Activated naive CD8-positive, alpha-beta T cell treated with anti-CD3 and anti-CD28 coated beads, Interleukin-2, amount 50 U/mL, for 24 hours (primary cell): ENCODE measurements at regions not wholly inside any gene's neighbourhood (a gene's known extent, or its start where the extent isn't known, plus 50 kb on each side); places are given as distances from the start of the nearest gene placed in this dataset.
"Not testable (repeated sequence)": the region's sequence is repeated elsewhere in the genome, so short reads cannot be mapped to it uniquely, and the experiment has no call there.

Experiments
- ATAC-seq: fragments of 150-1000 bp; cut with Tn5 transposase; one replicate; pipeline ENCODE4 v1.10.0; 2021
- DNase-seq: peaks from one replicate; pipeline ENCODE4 v3.0.0; 2021
- H3K27ac Mint-ChIP-seq: one replicate; pipeline ENCODE4 v1.8.0; 2021; ENCODE audit warnings: mild to moderate bottlenecking, mixed read lengths
- H3K27me3 Mint-ChIP-seq: one replicate; pipeline ENCODE4 v1.8.0; 2021; ENCODE audit warnings: mixed read lengths
- H3K36me3 Mint-ChIP-seq: one replicate; pipeline ENCODE4 v1.8.0; 2021; ENCODE audit warnings: low read depth, mixed read lengths
- H3K4me1 Mint-ChIP-seq: one replicate; pipeline ENCODE4 v1.8.0; 2021; ENCODE audit warnings: mixed read lengths
- H3K4me3 Mint-ChIP-seq: one replicate; pipeline ENCODE4 v1.8.0; 2021; ENCODE audit warnings: mild to moderate bottlenecking, moderate library complexity, mixed read lengths
- H3K9me3 Mint-ChIP-seq: one replicate; pipeline ENCODE4 v1.8.0; 2021; ENCODE audit warnings: mixed read lengths

- H3K27me3 Mint-ChIP-seq, result not testable (repeated sequence)
Measured at GRCh38 chr2:91667341-91667740, 2975.9 kb downstream of the RPIA start.

GRCh38 chr2:91685541-91685940 lies 2994.1 kb downstream of the RPIA start:
- H3K9me3 Mint-ChIP-seq, H3K4me1 Mint-ChIP-seq, DNase-seq, H3K4me3 Mint-ChIP-seq, H3K36me3 Mint-ChIP-seq, H3K27ac Mint-ChIP-seq, ATAC-seq, H3K27me3 Mint-ChIP-seq: not testable (repeated sequence)

More at GRCh38 chr2:91667341-91667740, 2975.9 kb downstream of the RPIA start:
- not testable (repeated sequence) for H3K4me1 Mint-ChIP-seq, H3K4me3 Mint-ChIP-seq, ATAC-seq, H3K36me3 Mint-ChIP-seq, DNase-seq, H3K27ac Mint-ChIP-seq, H3K9me3 Mint-ChIP-seq

GRCh38 chr2:91686046-91686445 lies 2994.6 kb downstream of the RPIA start:
- ATAC-seq, result not testable (repeated sequence)

More at GRCh38 chr2:91686046-91686445, 2994.6 kb downstream of the RPIA start:
- not testable (repeated sequence) for H3K36me3 Mint-ChIP-seq, H3K4me1 Mint-ChIP-seq, H3K27me3 Mint-ChIP-seq, H3K27ac Mint-ChIP-seq, DNase-seq, H3K9me3 Mint-ChIP-seq, H3K4me3 Mint-ChIP-seq
